ENCODE measurements at regions not wholly inside any gene's neighbourhood (a gene's known extent, or its start where the extent isn't known, plus 50 kb on each side); places are given as distances from the start of the nearest gene placed in this dataset.

GRCh38 chr7:51639661-51640334 is 323.2 kb upstream of the COBL start:
- no peaks in the 10 kb centered on the region for H3K27me3 ChIP-seq
- DNase-seq = no peak
- no peaks in the 10 kb centered on the region for H3K9me3 ChIP-seq
- no peak overlapping the region for H3K27ac ChIP-seq
- TF ChIP-seq POLR2A (IDR thresholded peaks at IDR 0.05) (no peak), CTCF (IDR thresholded peaks at IDR 0.05) (no peak), EP300 (IDR thresholded peaks at IDR 0.05) (no peak)
- no peaks in the 10 kb centered on the region for H3K4me1 ChIP-seq (ENCODE audit: insufficient read depth)
- no peak overlapping the region for H3K4me3 ChIP-seq
- H3K36me3 ChIP-seq = no peaks in the 10 kb centered on the region
- whole genome bisulfite sequencing, 3 donors = 79 to 83% (median 82%) methylated on average over 12 of the region's 12 CpGs
- intact Hi-C loops (cut with DNase I) = no loop called here

GRCh38 chr7:51636503-51636902 is 319.9 kb upstream of the COBL start:
- WGBS, 3 donors = 85 to 92% (median 90%) methylated on average over 3 of the region's 3 CpGs
- Histone ChIP-seq H3K4me3 (no peak overlapping the region), H3K36me3 (no peaks in the 10 kb centered on the region), H3K27me3 (no peaks in the 10 kb centered on the region), H3K4me1 (ENCODE audit: insufficient read depth) (no peaks in the 10 kb centered on the region), H3K27ac (no peak overlapping the region), H3K9me3 (no peaks in the 10 kb centered on the region)
- no peak for DNase-seq
- intact Hi-C loops (cut with DNase I) = no loop called here
- no peak for TF ChIP-seq CTCF (IDR thresholded peaks at IDR 0.05)
- TF ChIP-seq EP300 (IDR thresholded peaks at IDR 0.05) = no peak
- TF ChIP-seq POLR2A (IDR thresholded peaks at IDR 0.05) = no peak

GRCh38 chr7:51635775-51636174 is 319.2 kb upstream of the COBL start:
- H3K36me3 ChIP-seq = no peaks in the 10 kb centered on the region
- DNase-seq = no peak
- intact Hi-C loops (cut with DNase I) = no loop called here
- H3K4me3 ChIP-seq = no peak overlapping the region
- H3K4me1 ChIP-seq (ENCODE audit: insufficient read depth) = no peaks in the 10 kb centered on the region
- H3K9me3 ChIP-seq = no peaks in the 10 kb centered on the region
- H3K27ac ChIP-seq = no peak overlapping the region
- TF ChIP-seq EP300 (IDR thresholded peaks at IDR 0.05) (no peak), CTCF (IDR thresholded peaks at IDR 0.05) (no peak), POLR2A (IDR thresholded peaks at IDR 0.05) (no peak)
- 73 to 81% (median 77%) methylated on average over 5 of the region's 5 CpGs for WGBS, 3 donors
- H3K27me3 ChIP-seq = no peaks in the 10 kb centered on the region

GRCh38 chr7:51634538-51634937 is 317.9 kb upstream of the COBL start:
- no peak for DNase-seq
- Histone ChIP-seq H3K4me3 (no peak overlapping the region), H3K4me1 (ENCODE audit: insufficient read depth) (no peaks in the 10 kb centered on the region), H3K9me3 (no peaks in the 10 kb centered on the region), H3K36me3 (no peaks in the 10 kb centered on the region), H3K27ac (no peak overlapping the region), H3K27me3 (no peaks in the 10 kb centered on the region)
- TF ChIP-seq EP300 (IDR thresholded peaks at IDR 0.05) (no peak), CTCF (IDR thresholded peaks at IDR 0.05) (no peak), POLR2A (IDR thresholded peaks at IDR 0.05) (no peak)
- 77 to 85% (median 80%) methylated on average over 2 of the region's 2 CpGs for WGBS, 3 donors
- intact Hi-C loops (cut with DNase I) = no loop called here
